ENCODE measurements at regions not wholly inside any gene's neighbourhood (a gene's known extent, or its start where the extent isn't known, plus 50 kb on each side); places are given as distances from the start of the nearest gene placed in this dataset.

DNA sequence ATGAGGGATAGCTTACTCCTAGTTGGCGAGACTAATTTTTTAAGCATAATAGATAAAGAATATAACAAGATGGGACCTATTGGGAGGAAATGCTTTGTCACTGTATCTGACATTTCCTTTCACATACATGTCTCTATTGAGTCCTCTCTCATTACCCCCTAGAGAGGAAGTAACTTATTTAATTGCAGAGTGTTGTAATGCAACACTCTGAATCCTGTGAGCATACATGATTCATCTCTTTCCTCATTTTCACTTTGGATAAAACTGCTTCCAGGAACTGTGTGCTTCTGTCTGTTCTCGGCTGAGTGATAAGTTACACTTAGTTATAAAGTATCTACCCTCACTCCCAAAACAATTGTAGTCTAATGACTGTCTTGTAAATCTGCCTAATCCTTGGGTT lies 266.1 kb upstream of the ANXA10 start:
- no peaks in the 10 kb centered on the region for H3K9me3 ChIP-seq (ENCODE audit: low read depth)
- H3K36me3 ChIP-seq, result no peaks in the 10 kb centered on the region
- peaks cover 4% of the 10 kb centered on the region for H3K27me3 Mint-ChIP-seq (ENCODE audit: insufficient read depth, low read depth)
- TF ChIP-seq EZH2 (IDR thresholded peaks at IDR 0.05) (no peak), EZH2phosphoT487 (IDR thresholded peaks at IDR 0.05) (no peak)
- TF ChIP-seq, protein P1, sequence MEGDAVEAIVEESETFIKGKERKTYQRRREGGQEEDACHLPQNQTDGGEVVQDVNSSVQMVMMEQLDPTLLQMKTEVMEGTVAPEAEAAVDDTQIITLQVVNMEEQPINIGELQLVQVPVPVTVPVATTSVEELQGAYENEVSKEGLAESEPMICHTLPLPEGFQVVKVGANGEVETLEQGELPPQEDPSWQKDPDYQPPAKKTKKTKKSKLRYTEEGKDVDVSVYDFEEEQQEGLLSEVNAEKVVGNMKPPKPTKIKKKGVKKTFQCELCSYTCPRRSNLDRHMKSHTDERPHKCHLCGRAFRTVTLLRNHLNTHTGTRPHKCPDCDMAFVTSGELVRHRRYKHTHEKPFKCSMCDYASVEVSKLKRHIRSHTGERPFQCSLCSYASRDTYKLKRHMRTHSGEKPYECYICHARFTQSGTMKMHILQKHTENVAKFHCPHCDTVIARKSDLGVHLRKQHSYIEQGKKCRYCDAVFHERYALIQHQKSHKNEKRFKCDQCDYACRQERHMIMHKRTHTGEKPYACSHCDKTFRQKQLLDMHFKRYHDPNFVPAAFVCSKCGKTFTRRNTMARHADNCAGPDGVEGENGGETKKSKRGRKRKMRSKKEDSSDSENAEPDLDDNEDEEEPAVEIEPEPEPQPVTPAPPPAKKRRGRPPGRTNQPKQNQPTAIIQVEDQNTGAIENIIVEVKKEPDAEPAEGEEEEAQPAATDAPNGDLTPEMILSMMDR (IDR thresholded peaks at IDR 0.05), result no peak
- peaks cover 7% of the 10 kb centered on the region for H3K4me1 ChIP-seq
- no peak overlapping the region for H3K4me2 ChIP-seq
- no peak overlapping the region for H3K4me3 ChIP-seq
- H3K27ac ChIP-seq, result no peak overlapping the region
- H2AFZ ChIP-seq (replicated peaks), result no peak overlapping the region
- H3K27ac Mint-ChIP-seq, result no peak overlapping the region
- no peak for DNase-seq (ENCODE audit: low spot score)
- no peaks in the 10 kb centered on the region for H3K4me1 Mint-ChIP-seq
- no peak overlapping the region for H3K4me3 Mint-ChIP-seq
- H3K27me3 ChIP-seq, result no peaks in the 10 kb centered on the region
- no peaks in the 10 kb centered on the region for H3F3A ChIP-seq (ENCODE audit: low read depth)
- H3K9ac ChIP-seq, result no peak overlapping the region
- no peaks in the 10 kb centered on the region for H4K20me1 ChIP-seq (ENCODE audit: low read depth)
- no peaks in the 10 kb centered on the region for H3K9me3 Mint-ChIP-seq
- no peaks in the 10 kb centered on the region for H3K79me2 ChIP-seq (ENCODE audit: low read depth)
- H3K36me3 Mint-ChIP-seq, result no peaks in the 10 kb centered on the region

DNA sequence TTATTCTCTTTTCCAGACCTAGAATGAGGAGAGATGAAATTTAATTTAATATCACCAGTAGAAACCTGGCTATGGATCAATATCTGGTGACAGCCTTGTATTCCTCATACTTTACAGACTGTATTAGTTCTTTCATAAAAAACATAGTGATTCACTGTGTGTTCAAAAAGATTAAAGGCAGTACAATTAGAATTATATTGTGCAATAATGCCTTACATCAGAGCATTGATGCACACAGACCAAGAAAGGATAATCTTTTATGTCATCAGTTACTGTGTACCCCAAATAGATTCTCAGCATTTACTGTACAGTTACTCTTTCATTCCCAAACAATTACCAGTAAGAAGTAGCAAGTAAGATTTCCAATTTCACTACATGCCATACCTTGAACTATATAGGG lies 260.5 kb upstream of the ANXA10 start:
- no peaks in the 10 kb centered on the region for H3F3A ChIP-seq (ENCODE audit: low read depth)
- H3K27me3 ChIP-seq, result no peaks in the 10 kb centered on the region
- Mint-ChIP-seq H3K4me1 (no peaks in the 10 kb centered on the region), H3K36me3 (no peaks in the 10 kb centered on the region), H3K4me3 (no peak overlapping the region), H3K27me3 (ENCODE audit: insufficient read depth, low read depth) (no peaks in the 10 kb centered on the region), H3K27ac (no peak overlapping the region), H3K9me3 (no peaks in the 10 kb centered on the region)
- no peak overlapping the region for H2AFZ ChIP-seq (replicated peaks)
- no peaks in the 10 kb centered on the region for H3K79me2 ChIP-seq (ENCODE audit: low read depth)
- no peak overlapping the region for H3K9ac ChIP-seq
- no peak overlapping the region for H3K4me2 ChIP-seq
- H3K9me3 ChIP-seq (ENCODE audit: low read depth), result no peaks in the 10 kb centered on the region
- H3K4me1 ChIP-seq, result no peaks in the 10 kb centered on the region
- H4K20me1 ChIP-seq (ENCODE audit: low read depth), result no peaks in the 10 kb centered on the region
- no peak for DNase-seq (ENCODE audit: low spot score)
- TF ChIP-seq EZH2 (IDR thresholded peaks at IDR 0.05), result no peak
- TF ChIP-seq, protein P1 (IDR thresholded peaks at IDR 0.05), result no peak
- no peak for TF ChIP-seq EZH2phosphoT487 (IDR thresholded peaks at IDR 0.05)
- H3K4me3 ChIP-seq, result no peak overlapping the region
- no peaks in the 10 kb centered on the region for H3K36me3 ChIP-seq
- no peak overlapping the region for H3K27ac ChIP-seq

DNA sequence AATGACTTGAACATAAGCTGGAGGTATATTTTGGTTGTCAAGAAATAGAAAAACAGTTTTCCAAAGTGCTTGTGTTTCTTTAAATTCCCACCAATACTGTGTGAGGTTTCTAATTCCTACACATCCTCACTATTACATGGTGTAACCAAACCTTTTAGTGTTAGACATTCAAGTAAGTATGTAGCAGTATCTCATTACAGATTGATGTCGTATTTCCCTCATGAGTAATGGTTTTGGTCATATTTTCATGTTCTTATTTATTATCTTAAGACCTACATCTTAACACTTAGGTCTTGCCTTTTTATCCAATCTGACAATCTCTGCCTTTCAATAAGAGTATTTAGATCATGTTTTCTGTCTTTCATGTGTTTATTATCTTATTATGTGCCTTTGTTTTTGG lies 253.7 kb upstream of the ANXA10 start:
- no peaks in the 10 kb centered on the region for H3K9me3 Mint-ChIP-seq

More for the DNA sequence above, 253.7 kb upstream of the ANXA10 start:
- TF ChIP-seq EZH2phosphoT487 (IDR thresholded peaks at IDR 0.05) (no peak), EZH2 (IDR thresholded peaks at IDR 0.05) (no peak)
- TF ChIP-seq, protein P1 (IDR thresholded peaks at IDR 0.05), result no peak
- H3F3A ChIP-seq (ENCODE audit: low read depth), result no peaks in the 10 kb centered on the region
- H3K79me2 ChIP-seq (ENCODE audit: low read depth), result no peaks in the 10 kb centered on the region
- no peaks in the 10 kb centered on the region for H3K27me3 Mint-ChIP-seq (ENCODE audit: insufficient read depth, low read depth)
- H3K36me3 ChIP-seq, result no peaks in the 10 kb centered on the region
- no peak overlapping the region for H3K4me2 ChIP-seq
- H3K36me3 Mint-ChIP-seq, result no peaks in the 10 kb centered on the region
- H3K9me3 ChIP-seq (ENCODE audit: low read depth), result no peaks in the 10 kb centered on the region
- no peaks in the 10 kb centered on the region for H3K27me3 ChIP-seq
- H3K9ac ChIP-seq, result no peak overlapping the region
- H3K4me3 Mint-ChIP-seq, result no peak overlapping the region
- no peaks in the 10 kb centered on the region for H3K4me1 ChIP-seq
- no peak overlapping the region for H2AFZ ChIP-seq (replicated peaks)
- H3K4me1 Mint-ChIP-seq, result no peaks in the 10 kb centered on the region
- H3K4me3 ChIP-seq, result no peak overlapping the region
- no peak for DNase-seq (ENCODE audit: low spot score)
- H3K27ac ChIP-seq, result no peak overlapping the region
- no peaks in the 10 kb centered on the region for H4K20me1 ChIP-seq (ENCODE audit: low read depth)
- H3K27ac Mint-ChIP-seq, result no peak overlapping the region

Data from neural progenitor cell (in vitro differentiated cells).